ENCODE measurements at regions not wholly inside any gene's neighbourhood (a gene's known extent, or its start where the extent isn't known, plus 50 kb on each side); places are given as distances from the start of the nearest gene placed in this dataset.
A peak's percentile ranks its signal among the peaks of the same experiment; 100 is the strongest.
"Not testable (repeated sequence)": the region's sequence is repeated elsewhere in the genome, so short reads cannot be mapped to it uniquely, and the experiment has no call there.

DNA sequence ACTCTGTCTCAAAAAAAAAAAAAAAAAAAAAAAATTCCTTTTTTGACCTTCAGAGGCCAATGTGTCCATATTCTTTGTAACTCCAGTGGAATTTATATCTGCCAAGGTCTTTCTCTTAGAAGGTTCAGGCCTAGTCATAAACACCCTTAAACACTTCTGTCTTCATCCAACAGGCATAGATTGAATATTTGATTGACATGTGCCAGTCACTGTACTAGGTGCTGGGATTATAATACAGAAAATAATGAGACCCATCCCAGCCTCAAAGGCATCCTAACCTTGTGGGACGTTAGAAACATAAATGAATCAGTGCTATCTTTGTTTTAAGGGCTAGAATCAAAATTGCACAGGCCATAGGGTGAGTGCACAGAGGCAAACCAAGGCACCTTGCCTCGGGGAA lies 62.9 kb upstream of the SERBP1 start:
- no peaks in the 10 kb centered on the region for H3K36me3 ChIP-seq
- H3K27me3 ChIP-seq: no peaks in the 10 kb centered on the region
- no peaks in the 10 kb centered on the region for H3K4me1 ChIP-seq
- H3K27ac ChIP-seq: no peak overlapping the region
- no peaks in the 10 kb centered on the region for H3K9me3 ChIP-seq
- DNase-seq (ENCODE audit: low spot score): no peak
- TF ChIP-seq, protein P1, sequence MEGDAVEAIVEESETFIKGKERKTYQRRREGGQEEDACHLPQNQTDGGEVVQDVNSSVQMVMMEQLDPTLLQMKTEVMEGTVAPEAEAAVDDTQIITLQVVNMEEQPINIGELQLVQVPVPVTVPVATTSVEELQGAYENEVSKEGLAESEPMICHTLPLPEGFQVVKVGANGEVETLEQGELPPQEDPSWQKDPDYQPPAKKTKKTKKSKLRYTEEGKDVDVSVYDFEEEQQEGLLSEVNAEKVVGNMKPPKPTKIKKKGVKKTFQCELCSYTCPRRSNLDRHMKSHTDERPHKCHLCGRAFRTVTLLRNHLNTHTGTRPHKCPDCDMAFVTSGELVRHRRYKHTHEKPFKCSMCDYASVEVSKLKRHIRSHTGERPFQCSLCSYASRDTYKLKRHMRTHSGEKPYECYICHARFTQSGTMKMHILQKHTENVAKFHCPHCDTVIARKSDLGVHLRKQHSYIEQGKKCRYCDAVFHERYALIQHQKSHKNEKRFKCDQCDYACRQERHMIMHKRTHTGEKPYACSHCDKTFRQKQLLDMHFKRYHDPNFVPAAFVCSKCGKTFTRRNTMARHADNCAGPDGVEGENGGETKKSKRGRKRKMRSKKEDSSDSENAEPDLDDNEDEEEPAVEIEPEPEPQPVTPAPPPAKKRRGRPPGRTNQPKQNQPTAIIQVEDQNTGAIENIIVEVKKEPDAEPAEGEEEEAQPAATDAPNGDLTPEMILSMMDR (IDR thresholded peaks at IDR 0.05): no peak
- H3K4me3 ChIP-seq: no peak overlapping the region

DNA sequence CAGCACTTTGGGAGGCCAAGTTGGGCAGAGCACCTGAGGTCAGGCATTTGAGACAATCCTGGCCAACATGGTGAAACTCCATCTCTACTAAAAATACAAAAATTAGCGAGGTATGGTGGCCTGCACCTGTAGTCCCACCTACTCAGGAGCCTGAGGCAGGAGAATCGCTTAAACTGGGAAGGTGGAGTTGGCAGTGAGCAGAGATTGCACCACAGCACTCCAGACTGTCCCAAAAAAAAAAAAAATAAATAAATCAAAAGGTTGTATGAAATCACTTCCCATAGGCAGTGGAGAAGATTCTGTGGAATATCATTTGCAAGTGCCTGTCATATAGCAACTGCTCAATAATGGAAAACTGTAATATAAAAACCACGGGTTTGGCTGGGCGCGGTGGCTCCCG lies 65.1 kb upstream of the SERBP1 start:
- peaks cover 0 to under 1% of the 10 kb centered on the region in 2 donors for H3K4me1 ChIP-seq
- no peaks in the 10 kb centered on the region for H3K27me3 ChIP-seq
- TF ChIP-seq, protein P1 (IDR thresholded peaks at IDR 0.05): no peak
- H3K4me3 ChIP-seq: no peak overlapping the region
- no peaks in the 10 kb centered on the region for H3K9me3 ChIP-seq
- DNase-seq (ENCODE audit: low spot score): no peak
- H3K36me3 ChIP-seq: no peaks in the 10 kb centered on the region
- no peak overlapping the region for H3K27ac ChIP-seq

DNA sequence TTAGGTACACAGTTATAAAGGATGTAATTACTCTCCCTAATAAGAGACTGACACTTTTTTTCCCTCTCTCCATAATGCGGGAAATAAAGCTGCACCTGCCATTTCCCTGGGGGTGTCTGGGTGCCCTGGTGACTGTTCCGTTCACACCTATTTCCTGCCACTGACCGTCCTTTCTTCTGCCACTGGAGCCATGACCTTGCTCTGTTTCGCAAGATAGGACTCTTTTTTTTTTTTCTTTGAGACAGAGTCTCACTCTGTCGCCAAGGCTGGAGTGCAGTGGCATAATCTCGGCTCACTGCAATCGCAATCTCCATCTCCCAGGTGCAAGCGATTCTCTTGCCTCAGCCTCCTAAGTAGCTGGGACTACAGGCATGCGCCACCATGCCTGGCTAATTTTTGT lies 66.1 kb upstream of the SERBP1 start:
- no peaks in the 10 kb centered on the region for H3K36me3 ChIP-seq
- DNase-seq (ENCODE audit: low spot score): no peak
- no peak overlapping the region for H3K27ac ChIP-seq
- peaks cover 0 to 5% of the 10 kb centered on the region in 2 donors for H3K4me1 ChIP-seq
- H3K4me3 ChIP-seq: no peak overlapping the region
- no peaks in the 10 kb centered on the region for H3K9me3 ChIP-seq
- no peaks in the 10 kb centered on the region for H3K27me3 ChIP-seq
- TF ChIP-seq, protein P1 (IDR thresholded peaks at IDR 0.05): no peak

DNA sequence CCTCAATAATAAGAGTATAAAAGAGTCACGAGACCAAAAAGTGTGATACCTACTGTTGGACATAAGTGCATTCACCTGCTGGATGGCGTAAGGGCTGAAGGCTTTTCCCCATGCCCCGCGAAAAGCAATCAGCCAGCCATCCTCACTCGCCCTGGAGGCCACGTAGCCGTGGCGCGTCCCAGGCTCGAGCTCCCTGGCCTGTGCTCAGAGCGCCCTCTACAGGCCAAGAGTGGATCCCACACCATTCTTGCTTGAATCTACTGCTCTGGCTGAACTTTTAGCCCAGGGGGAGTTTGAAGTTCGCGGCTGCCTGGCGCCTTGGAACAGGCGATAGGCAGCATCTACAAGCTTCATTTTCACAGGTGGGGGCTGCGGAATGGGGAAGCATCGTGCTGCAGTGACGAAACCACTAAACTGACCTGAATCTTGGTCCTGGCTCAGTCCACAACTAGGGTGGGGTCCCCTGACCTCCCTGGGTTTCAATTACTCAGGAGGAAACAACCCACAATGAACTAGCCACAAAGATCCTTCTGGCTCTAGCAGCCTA lies 70.3 kb upstream of the SERBP1 start:
- no peak overlapping the region for H3K4me3 ChIP-seq
- H3K27ac ChIP-seq: no peak overlapping the region
- no peaks in the 10 kb centered on the region for H3K9me3 ChIP-seq
- peaks cover 0 to 5% of the 10 kb centered on the region in 2 donors for H3K4me1 ChIP-seq
- H3K36me3 ChIP-seq: no peaks in the 10 kb centered on the region
- TF ChIP-seq, protein P1 (IDR thresholded peaks at IDR 0.05): peak; percentile 91 to 99
- H3K27me3 ChIP-seq: no peaks in the 10 kb centered on the region
- peak; percentile 86 for DNase-seq (ENCODE audit: low spot score)

DNA sequence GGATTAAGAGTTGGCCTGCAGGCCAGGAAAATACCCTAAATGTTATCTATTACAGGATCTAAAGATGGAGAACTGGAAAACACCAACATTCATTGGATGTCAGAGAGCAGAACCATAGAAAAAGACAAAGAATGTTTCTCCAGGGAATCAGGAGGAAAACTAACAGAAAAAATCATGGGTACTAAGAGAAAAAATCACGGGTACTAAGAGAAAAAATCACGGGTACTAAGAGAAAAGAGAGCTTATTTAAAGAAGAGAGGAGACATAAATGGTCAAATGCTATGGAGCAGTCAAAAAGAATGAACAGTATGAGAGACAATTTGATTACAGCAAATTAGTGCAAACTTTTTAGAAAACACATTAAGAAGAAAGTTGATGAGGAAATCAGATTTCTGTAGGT lies 73.8 kb upstream of the SERBP1 start:
- Histone ChIP-seq H3K4me1 (peaks cover 0 to 5% of the 10 kb centered on the region in 2 donors), H3K4me3 (no peak overlapping the region), H3K36me3 (no peaks in the 10 kb centered on the region), H3K27ac (no peak overlapping the region), H3K27me3 (no peaks in the 10 kb centered on the region), H3K9me3 (no peaks in the 10 kb centered on the region)
- no peak for DNase-seq (ENCODE audit: low spot score)
- TF ChIP-seq, protein P1 (IDR thresholded peaks at IDR 0.05): no peak

DNA sequence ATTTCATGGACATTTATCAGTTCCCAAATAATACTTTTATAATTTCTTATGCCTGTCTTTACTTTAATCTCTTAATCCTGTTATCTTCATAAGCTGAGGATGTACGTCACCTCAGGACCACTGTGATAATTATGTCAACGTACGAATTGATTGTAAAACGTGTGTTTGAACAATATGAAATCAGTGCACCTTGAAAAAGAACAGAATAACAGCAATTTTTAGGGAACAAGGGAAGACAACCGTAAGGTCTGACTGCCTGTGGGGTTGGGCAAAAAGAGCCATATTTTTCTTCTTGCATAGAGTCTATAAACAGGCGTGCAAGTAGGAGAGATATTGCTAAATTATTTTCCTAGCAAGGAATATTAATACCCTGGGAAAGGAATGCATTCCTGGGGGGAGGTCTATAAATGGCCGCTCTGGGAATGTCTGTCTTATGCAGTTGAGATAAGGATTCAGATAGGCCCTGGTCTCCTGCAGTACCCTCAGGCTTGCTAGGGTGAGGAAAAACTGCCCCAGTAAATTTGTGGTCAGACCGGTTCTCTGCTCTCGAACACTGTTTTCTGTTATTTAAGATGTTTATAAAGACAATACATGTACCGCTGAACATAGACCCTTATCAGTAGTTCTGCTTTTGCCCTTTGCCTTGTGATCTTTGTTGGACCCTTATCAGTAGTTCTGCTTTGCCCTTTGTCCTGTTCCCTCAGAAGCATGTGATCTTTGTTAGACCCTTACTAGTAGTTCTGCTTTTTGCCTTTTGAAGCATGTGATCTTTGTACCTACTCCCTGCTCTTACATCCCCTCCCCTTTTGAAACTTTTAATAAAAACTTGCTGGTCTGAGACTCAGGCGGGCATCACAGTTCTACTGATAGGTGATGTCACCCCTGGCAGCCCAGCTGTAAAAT lies 83.4 kb upstream of the SERBP1 start:
- not testable (repeated sequence) for H3K4me3 ChIP-seq; H3K27me3 ChIP-seq; DNase-seq (ENCODE audit: low spot score)

More for the DNA sequence above, 83.4 kb upstream of the SERBP1 start:
- H3K27ac ChIP-seq, H3K36me3 ChIP-seq, H3K4me1 ChIP-seq: not testable (repeated sequence)
- peaks cover 0 to 10% of the 10 kb centered on the region in 2 donors for H3K9me3 ChIP-seq

Measured in right atrium auricular region (tissue), 2 donors.